H9 (cell line): ENCODE measurements at regions not wholly inside any gene's neighbourhood (a gene's known extent, or its start where the extent isn't known, plus 50 kb on each side); places are given as distances from the start of the nearest gene placed in this dataset.

Experiments
- DNase-seq: peaks from one replicate; pipeline ENCODE4 v3.0.0-alpha.2; 2017
- H2AFZ ChIP-seq: one replicate; pipeline ENCODE4 v1.6.1; 2013; ENCODE audit warnings: mild to moderate bottlenecking, low read length, control low read depth, moderate library complexity
- H2AK5ac ChIP-seq: 2 replicates; pipeline ENCODE4 v1.6.1; 2013; ENCODE audit warnings: low read length, control low read depth, mixed read lengths; ENCODE audit not compliant: insufficient read length
- H2BK120ac ChIP-seq: one replicate; pipeline ENCODE4 v1.6.1; 2013; ENCODE audit warnings: low read depth, mild to moderate bottlenecking, low read length, control low read depth, inconsistent platforms; ENCODE audit not compliant: poor library complexity, severe bottlenecking
- H2BK12ac ChIP-seq: 2 replicates; pipeline ENCODE4 v1.6.1; 2013; ENCODE audit warnings: low read length, control low read depth, mixed read lengths, low read depth; ENCODE audit not compliant: insufficient read length
- H2BK15ac ChIP-seq: 2 replicates; pipeline ENCODE4 v1.6.1; 2013; ENCODE audit warnings: low read depth, low read length, control low read depth
- H2BK20ac ChIP-seq: one replicate; pipeline ENCODE4 v1.6.1; 2013; ENCODE audit warnings: low read depth, mild to moderate bottlenecking, low read length, control low read depth, inconsistent platforms; ENCODE audit not compliant: poor library complexity, severe bottlenecking
- H2BK5ac ChIP-seq: 2 replicates; pipeline ENCODE4 v1.6.1; 2013; ENCODE audit warnings: low read length, control low read depth, mixed read lengths; ENCODE audit not compliant: insufficient read length
- H3K14ac ChIP-seq: 2 replicates; pipeline ENCODE4 v1.6.1; 2013; ENCODE audit warnings: low read length, control low read depth; ENCODE audit not compliant: insufficient read depth
- H3K18ac ChIP-seq: 2 replicates; pipeline ENCODE4 v1.6.1; 2013; ENCODE audit warnings: low read depth, mild to moderate bottlenecking, mixed read lengths, low read length, control low read depth; ENCODE audit not compliant: insufficient read length
- H3K23ac ChIP-seq: 2 replicates; pipeline ENCODE4 v1.6.1; 2013; ENCODE audit warnings: low read length, control low read depth, mixed read lengths, low read depth; ENCODE audit not compliant: insufficient read length
- H3K23me2 ChIP-seq: 2 replicates; pipeline ENCODE4 v1.6.1; 2013; ENCODE audit warnings: low read depth, mild to moderate bottlenecking, mixed read lengths, low read length, control low read depth; ENCODE audit not compliant: insufficient read length, poor library complexity, severe bottlenecking
- H3K27ac ChIP-seq: 2 replicates; pipeline ENCODE4 v1.5.1; 2013; ENCODE audit warnings: low read length, control low read depth, mixed read lengths, low read depth; ENCODE audit not compliant: insufficient read length
- H3K27me3 ChIP-seq: 2 replicates; pipeline ENCODE4 v1.6.1; 2013; ENCODE audit warnings: low read length, control low read depth, inconsistent platforms; ENCODE audit not compliant: insufficient read depth
- H3K4ac ChIP-seq: 2 replicates; pipeline ENCODE4 v1.6.1; 2013; ENCODE audit warnings: low read depth, mild to moderate bottlenecking, control low read depth, inconsistent platforms, low read length, moderate library complexity
- H3K4me1 ChIP-seq: 2 replicates; pipeline ENCODE4 v1.6.1; 2013; ENCODE audit warnings: low read length, control low read depth, inconsistent platforms; ENCODE audit not compliant: insufficient read depth
- H3K4me2 ChIP-seq: 2 replicates; pipeline ENCODE4 v1.6.1; 2013; ENCODE audit warnings: low read length, control low read depth, mixed read lengths; ENCODE audit not compliant: insufficient read length, insufficient read depth
- H3K56ac ChIP-seq: 2 replicates; pipeline ENCODE4 v1.6.1; 2013; ENCODE audit warnings: low read depth, mild to moderate bottlenecking, mixed read lengths, low read length, control low read depth; ENCODE audit not compliant: insufficient read length
- H3K79me1 ChIP-seq: 2 replicates; pipeline ENCODE4 v1.6.1; 2013; ENCODE audit warnings: low read depth, mild to moderate bottlenecking, moderate library complexity, low read length, control low read depth, inconsistent platforms; ENCODE audit not compliant: insufficient read depth, poor library complexity, severe bottlenecking
- H3K79me2 ChIP-seq: 2 replicates; pipeline ENCODE4 v1.6.1; 2013; ENCODE audit warnings: low read length, control low read depth, inconsistent platforms; ENCODE audit not compliant: insufficient read depth
- H3K9ac ChIP-seq: 2 replicates; pipeline ENCODE4 v1.6.1; 2013; ENCODE audit warnings: low read length, control low read depth, mixed read lengths; ENCODE audit not compliant: insufficient read length; ENCODE audit errors: extremely low read depth
- H3K9me3 ChIP-seq: one replicate; pipeline ENCODE4 v1.6.1; 2013; ENCODE audit warnings: low read depth, low read length, inconsistent platforms; ENCODE audit not compliant: control insufficient read depth
- H3T11ph ChIP-seq: one replicate; pipeline ENCODE4 v1.6.1; 2013; ENCODE audit warnings: mild to moderate bottlenecking, low read length, control low read depth, inconsistent platforms
- H4K20me1 ChIP-seq: one replicate; pipeline ENCODE4 v1.6.1; 2013; ENCODE audit not compliant: control insufficient read depth, insufficient read length, insufficient read depth
- H4K5ac ChIP-seq: 2 replicates; pipeline ENCODE4 v1.6.1; 2013; ENCODE audit warnings: low read depth, mild to moderate bottlenecking, mixed read lengths, low read length, control low read depth; ENCODE audit not compliant: insufficient read length
- H4K8ac ChIP-seq: replicated peaks from 2 replicates; pipeline ENCODE4 v1.6.1; 2013; ENCODE audit warnings: low read length, control low read depth, mixed read lengths, low read depth; ENCODE audit not compliant: insufficient read length
- H4K91ac ChIP-seq: 2 replicates; pipeline ENCODE4 v1.6.1; 2013; ENCODE audit warnings: low read depth, mild to moderate bottlenecking, moderate library complexity, mixed read lengths, low read length, control low read depth; ENCODE audit not compliant: insufficient read length
- H3K27ac Mint-ChIP-seq, 3 experiments: 2 replicates in 2 of 3; 3 replicates in 1 of 3; pipeline ENCODE4 v1.8.0; 2020 to 2021; ENCODE audit warnings: mixed read lengths in 3 of 3, mild to moderate bottlenecking in 1 of 3, moderate library complexity in 1 of 3
- H3K27me3 Mint-ChIP-seq: 2 replicates; pipeline ENCODE4 v1.8.0; 2021; ENCODE audit warnings: low read depth, mild to moderate bottlenecking, moderate library complexity, mixed read lengths
- H3K36me3 Mint-ChIP-seq, 3 experiments: 2 replicates in 2 of 3; 3 replicates in 1 of 3; pipeline ENCODE4 v1.8.0; 2020 to 2021; ENCODE audit warnings: low read depth in 3 of 3, mixed read lengths in 3 of 3; ENCODE audit not compliant: insufficient read depth in 1 of 3
- H3K4me1 Mint-ChIP-seq, 2 experiments: 2 replicates each; pipeline ENCODE4 v1.8.0; 2020; ENCODE audit warnings: mixed read lengths in 2 of 2
- H3K4me3 Mint-ChIP-seq, 2 experiments: 2 replicates in 1 of 2; 3 replicates in 1 of 2; pipeline ENCODE4 v1.8.0; 2020 to 2021; ENCODE audit warnings: mild to moderate bottlenecking in 2 of 2, mixed read lengths in 2 of 2, moderate library complexity in 1 of 2
- H3K9me3 Mint-ChIP-seq, 2 experiments: 2 replicates in 1 of 2; 3 replicates in 1 of 2; pipeline ENCODE4 v1.8.0; 2020; ENCODE audit warnings: mild to moderate bottlenecking in 2 of 2, mixed read lengths in 2 of 2, moderate library complexity in 1 of 2
- WGBS: extraction: QIAGEN DNeasy Blood & Tissue Kit; methylation state at CpG from one replicate; pipeline ENCODE4 v1.1.7; 2013; ENCODE audit warnings: missing lambda C conversion rate, low lambda C conversion rate, mixed read lengths; ENCODE audit not compliant: insufficient read length; ENCODE audit errors: extremely low coverage; 5-methylcytosine and 5-hydroxymethylcytosine counted together
- TF ChIP-seq, protein P1 (sequence below): fragments of 200-600 bp; sonication (generic); conservative IDR thresholded peaks from 3 replicates; pipeline ENCODE4 v1.8.0; 2021; ENCODE audit warnings: antibody characterized with exemption, mild to moderate bottlenecking

DNA sequence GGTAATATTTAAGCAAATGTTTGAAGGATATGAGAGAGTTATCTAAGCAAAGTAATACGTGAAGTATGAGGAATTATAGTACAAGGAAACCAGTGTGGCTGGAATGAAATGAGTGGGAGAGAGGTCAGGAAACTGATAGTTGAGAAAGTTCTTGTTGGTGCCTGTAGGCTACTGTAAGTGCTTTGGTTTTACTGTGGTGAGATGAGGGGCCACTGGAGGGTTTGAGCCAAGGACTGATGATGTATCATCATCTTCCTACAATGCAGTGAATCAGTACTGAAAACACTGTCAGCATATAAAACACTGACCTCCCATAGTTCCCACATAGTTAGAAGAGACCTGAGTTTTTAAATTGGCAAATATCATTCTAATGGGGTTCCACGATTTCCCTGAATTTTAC lies 367.5 kb upstream of the CTSO start:
- DNase-seq: no peak
- Mint-ChIP-seq H3K9me3 (peaks cover 7 to 10% of the 10 kb centered on the region in 2 experiments; a peak in 4 of 5 replicates), H3K4me3 (no peak overlapping the region), H3K4me1 (peaks cover 0 to 6% of the 10 kb centered on the region in 2 experiments; a peak in 1 of 4 replicates), H3K27me3 (peaks cover 2% of the 10 kb centered on the region; the same call in 1 of the 2 replicates), H3K36me3 (peaks cover 6 to 10% (median 9%) of the 10 kb centered on the region in 3 experiments; a peak in 5 of 7 replicates), H3K27ac (no peak overlapping the region)
- no peaks in the 10 kb centered on the region for H3K4me1 ChIP-seq
- no peaks in the 10 kb centered on the region for H3K27me3 ChIP-seq
- no CpG with 5 or more reads among the region's 2 CpGs for whole genome bisulfite sequencing
- no peak overlapping the region for H3K27ac ChIP-seq
- no peak overlapping the region for H3K18ac ChIP-seq
- H3K4me2 ChIP-seq: no peak overlapping the region
- H4K8ac ChIP-seq: no peak overlapping the region
- no peak overlapping the region for H3K9ac ChIP-seq
- H3T11ph ChIP-seq: no peak overlapping the region
- H2BK15ac ChIP-seq: no peak overlapping the region
- no peak overlapping the region for H2AFZ ChIP-seq
- H3K79me2 ChIP-seq: no peaks in the 10 kb centered on the region
- H3K23ac ChIP-seq: no peak overlapping the region
- H3K14ac ChIP-seq: no peak overlapping the region
- no peak overlapping the region for H4K5ac ChIP-seq
- no peak overlapping the region for H2AK5ac ChIP-seq
- H2BK12ac ChIP-seq: no peak overlapping the region
- H3K9me3 ChIP-seq: no peaks in the 10 kb centered on the region
- H3K23me2 ChIP-seq: no peaks in the 10 kb centered on the region
- no peak overlapping the region for H2BK5ac ChIP-seq
- no peaks in the 10 kb centered on the region for H3K79me1 ChIP-seq
- no peak overlapping the region for H3K56ac ChIP-seq
- no peak overlapping the region for H2BK120ac ChIP-seq
- H3K4ac ChIP-seq: no peak overlapping the region
- H4K20me1 ChIP-seq: no peaks in the 10 kb centered on the region
- H4K91ac ChIP-seq: no peak overlapping the region
- H2BK20ac ChIP-seq: no peak overlapping the region
- TF ChIP-seq, protein P1, sequence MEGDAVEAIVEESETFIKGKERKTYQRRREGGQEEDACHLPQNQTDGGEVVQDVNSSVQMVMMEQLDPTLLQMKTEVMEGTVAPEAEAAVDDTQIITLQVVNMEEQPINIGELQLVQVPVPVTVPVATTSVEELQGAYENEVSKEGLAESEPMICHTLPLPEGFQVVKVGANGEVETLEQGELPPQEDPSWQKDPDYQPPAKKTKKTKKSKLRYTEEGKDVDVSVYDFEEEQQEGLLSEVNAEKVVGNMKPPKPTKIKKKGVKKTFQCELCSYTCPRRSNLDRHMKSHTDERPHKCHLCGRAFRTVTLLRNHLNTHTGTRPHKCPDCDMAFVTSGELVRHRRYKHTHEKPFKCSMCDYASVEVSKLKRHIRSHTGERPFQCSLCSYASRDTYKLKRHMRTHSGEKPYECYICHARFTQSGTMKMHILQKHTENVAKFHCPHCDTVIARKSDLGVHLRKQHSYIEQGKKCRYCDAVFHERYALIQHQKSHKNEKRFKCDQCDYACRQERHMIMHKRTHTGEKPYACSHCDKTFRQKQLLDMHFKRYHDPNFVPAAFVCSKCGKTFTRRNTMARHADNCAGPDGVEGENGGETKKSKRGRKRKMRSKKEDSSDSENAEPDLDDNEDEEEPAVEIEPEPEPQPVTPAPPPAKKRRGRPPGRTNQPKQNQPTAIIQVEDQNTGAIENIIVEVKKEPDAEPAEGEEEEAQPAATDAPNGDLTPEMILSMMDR: no peak
